WERI-Rb-1 (cell line): ENCODE measurements at regions not wholly inside any gene's neighbourhood (a gene's known extent, or its start where the extent isn't known, plus 50 kb on each side); places are given as distances from the start of the nearest gene placed in this dataset.

Experiments
- DNase-seq: peaks from one replicate; pipeline ENCODE4 v3.0.0-alpha.2; 2020
- H3K27ac ChIP-seq: fragments of 250-450 bp; sonication (Bioruptor Pico); 2 replicates; pipeline ENCODE4 v1.5.1; 2020; ENCODE audit warnings: mild to moderate bottlenecking, moderate library complexity
- H3K27me3 ChIP-seq: fragments of 250-450 bp; sonication (Bioruptor Pico); 2 replicates; pipeline ENCODE4 v1.5.1; 2021; ENCODE audit warnings: mild to moderate bottlenecking, low read depth, moderate library complexity; ENCODE audit not compliant: insufficient read depth, severe bottlenecking
- H3K36me3 ChIP-seq: fragments of 250-450 bp; sonication (Bioruptor Pico); 2 replicates; pipeline ENCODE4 v1.5.1; 2020; ENCODE audit warnings: mild to moderate bottlenecking, moderate library complexity
- H3K4me3 ChIP-seq: 2 replicates; pipeline ENCODE4 v1.5.1; 2011; ENCODE audit warnings: low read depth, mild to moderate bottlenecking, control low read depth, low read length
- H3K9me3 ChIP-seq: fragments of 250-450 bp; sonication (Bioruptor Pico); 2 replicates; pipeline ENCODE4 v1.5.1; 2021; ENCODE audit warnings: mild to moderate bottlenecking, moderate library complexity; ENCODE audit not compliant: severe bottlenecking
- CTCF ChIP-seq: IDR thresholded peaks from 2 replicates; pipeline ENCODE4 v1.5.1; 2011; ENCODE audit warnings: low read depth, mild to moderate bottlenecking, control low read depth, inconsistent platforms, low read length

GRCh38 chr10:128751284-128751683, 625.1 kb upstream of the MKI67 start:
- Histone ChIP-seq H3K36me3 (no peaks in the 10 kb centered on the region), H3K9me3 (peaks cover 2% of the 10 kb centered on the region), H3K4me3 (no peak overlapping the region), H3K27me3 (no peaks in the 10 kb centered on the region), H3K27ac (no peak overlapping the region)
- no peak for TF ChIP-seq CTCF
- no peak for DNase-seq

GRCh38 chr10:128751851-128752250, 625.6 kb upstream of the MKI67 start:
- Histone ChIP-seq H3K27me3 (no peaks in the 10 kb centered on the region), H3K36me3 (no peaks in the 10 kb centered on the region), H3K27ac (no peak overlapping the region), H3K4me3 (no peak overlapping the region), H3K9me3 (peaks cover 2% of the 10 kb centered on the region)
- DNase-seq: no peak
- no peak for TF ChIP-seq CTCF

DNA sequence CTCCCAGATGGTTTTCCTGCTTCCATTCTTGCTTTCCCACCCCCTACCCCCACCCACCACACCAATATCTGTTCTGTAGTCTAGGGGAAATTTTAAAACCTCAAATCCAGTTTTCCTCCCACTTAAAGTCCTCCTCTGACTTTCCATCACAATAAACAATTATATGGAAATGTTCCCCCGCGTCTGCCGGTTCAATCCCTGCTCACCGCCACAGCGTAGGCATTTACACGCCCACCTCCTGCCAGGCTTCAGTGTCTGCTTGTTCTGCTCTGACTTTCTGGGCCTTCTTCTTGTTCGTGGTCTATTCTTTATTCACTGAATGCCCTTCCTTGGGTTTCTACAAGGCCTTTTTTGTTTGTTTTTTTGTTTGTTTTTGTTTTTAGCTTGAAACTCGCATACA, 633.0 kb upstream of the MKI67 start:
- no peak overlapping the region for H3K4me3 ChIP-seq
- TF ChIP-seq CTCF: no peak
- no peaks in the 10 kb centered on the region for H3K9me3 ChIP-seq
- no peaks in the 10 kb centered on the region for H3K27me3 ChIP-seq
- H3K36me3 ChIP-seq: no peaks in the 10 kb centered on the region
- no peak overlapping the region for H3K27ac ChIP-seq
- no peak for DNase-seq

DNA sequence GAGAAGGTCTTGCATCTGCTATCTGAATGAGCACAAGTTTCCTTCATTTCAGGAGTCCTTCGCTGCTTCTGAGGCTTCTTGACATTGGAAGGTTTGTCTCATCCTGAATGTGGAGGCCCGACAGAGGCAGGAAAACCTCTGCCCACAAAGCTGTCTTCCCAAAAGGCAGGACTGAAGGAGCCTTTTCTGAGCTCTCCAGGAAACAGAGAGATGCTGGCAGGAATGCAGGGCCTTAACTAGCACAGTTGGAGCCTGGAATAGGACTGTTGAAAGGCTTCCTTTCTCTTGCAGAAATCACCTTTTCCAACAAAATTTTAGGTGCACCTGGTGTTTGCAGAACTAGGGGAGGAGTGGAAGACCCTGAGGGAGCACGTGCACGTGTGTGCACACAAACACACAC, 637.4 kb upstream of the MKI67 start:
- H3K27ac ChIP-seq: no peak overlapping the region
- no peaks in the 10 kb centered on the region for H3K36me3 ChIP-seq
- no peaks in the 10 kb centered on the region for H3K27me3 ChIP-seq
- no peak for DNase-seq
- H3K4me3 ChIP-seq: no peak overlapping the region
- no peak for TF ChIP-seq CTCF
- no peaks in the 10 kb centered on the region for H3K9me3 ChIP-seq

DNA sequence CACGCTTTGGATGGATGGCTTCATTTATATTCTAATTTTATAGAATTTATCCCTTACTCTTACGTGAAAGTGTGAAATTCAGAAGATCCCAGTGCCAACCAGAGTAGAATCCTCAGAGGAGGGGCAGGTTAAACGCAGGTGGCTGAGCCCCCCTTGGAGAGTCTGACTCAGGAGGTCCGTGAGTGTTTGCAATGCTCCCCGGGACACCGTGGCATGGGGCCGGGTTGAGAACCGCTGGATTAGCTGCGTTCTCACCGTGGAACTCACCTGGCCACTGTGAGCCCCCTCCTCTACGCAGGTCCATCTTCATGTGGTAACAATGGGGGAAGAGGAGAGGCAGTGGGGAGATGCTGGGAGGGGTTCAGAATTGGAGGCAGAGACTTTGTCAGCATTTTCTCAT, 638.0 kb upstream of the MKI67 start:
- H3K36me3 ChIP-seq: no peaks in the 10 kb centered on the region
- no peak overlapping the region for H3K4me3 ChIP-seq
- H3K27me3 ChIP-seq: no peaks in the 10 kb centered on the region
- DNase-seq: no peak
- no peaks in the 10 kb centered on the region for H3K9me3 ChIP-seq
- H3K27ac ChIP-seq: no peak overlapping the region
- TF ChIP-seq CTCF: no peak

GRCh38 chr10:128766915-128767314, 640.7 kb upstream of the MKI67 start:
- no peaks in the 10 kb centered on the region for H3K36me3 ChIP-seq
- DNase-seq: no peak
- TF ChIP-seq CTCF: no peak
- no peak overlapping the region for H3K4me3 ChIP-seq
- H3K9me3 ChIP-seq: no peaks in the 10 kb centered on the region
- H3K27me3 ChIP-seq: no peaks in the 10 kb centered on the region
- H3K27ac ChIP-seq: no peak overlapping the region
